ENCODE measurements at regions not wholly inside any gene's neighbourhood (a gene's known extent, or its start where the extent isn't known, plus 50 kb on each side); places are given as distances from the start of the nearest gene placed in this dataset.

- TF ChIP-seq CTCF (conservative IDR thresholded peaks at IDR 0.05; ENCODE audit: low read length) = no peak
- TF ChIP-seq EZH2phosphoT487 (IDR thresholded peaks at IDR 0.05; ENCODE audit: borderline replicate concordance, low read depth, low read length) = no peak
These were observed 455.7 kb upstream of the PFKP start for GRCh38 chr10:2611603-2612002.
